COR-L47 (cell line): ENCODE measurements at regions not wholly inside any gene's neighbourhood (a gene's known extent, or its start where the extent isn't known, plus 50 kb on each side); places are given as distances from the start of the nearest gene placed in this dataset.
"Not testable (repeated sequence)": the region's sequence is repeated elsewhere in the genome, so short reads cannot be mapped to it uniquely, and the experiment has no call there.

Experiments used
- DNase-seq: peaks from one replicate; lab custom pipeline; 2025; lab: John Stamatoyannopoulos, UW

DNA sequence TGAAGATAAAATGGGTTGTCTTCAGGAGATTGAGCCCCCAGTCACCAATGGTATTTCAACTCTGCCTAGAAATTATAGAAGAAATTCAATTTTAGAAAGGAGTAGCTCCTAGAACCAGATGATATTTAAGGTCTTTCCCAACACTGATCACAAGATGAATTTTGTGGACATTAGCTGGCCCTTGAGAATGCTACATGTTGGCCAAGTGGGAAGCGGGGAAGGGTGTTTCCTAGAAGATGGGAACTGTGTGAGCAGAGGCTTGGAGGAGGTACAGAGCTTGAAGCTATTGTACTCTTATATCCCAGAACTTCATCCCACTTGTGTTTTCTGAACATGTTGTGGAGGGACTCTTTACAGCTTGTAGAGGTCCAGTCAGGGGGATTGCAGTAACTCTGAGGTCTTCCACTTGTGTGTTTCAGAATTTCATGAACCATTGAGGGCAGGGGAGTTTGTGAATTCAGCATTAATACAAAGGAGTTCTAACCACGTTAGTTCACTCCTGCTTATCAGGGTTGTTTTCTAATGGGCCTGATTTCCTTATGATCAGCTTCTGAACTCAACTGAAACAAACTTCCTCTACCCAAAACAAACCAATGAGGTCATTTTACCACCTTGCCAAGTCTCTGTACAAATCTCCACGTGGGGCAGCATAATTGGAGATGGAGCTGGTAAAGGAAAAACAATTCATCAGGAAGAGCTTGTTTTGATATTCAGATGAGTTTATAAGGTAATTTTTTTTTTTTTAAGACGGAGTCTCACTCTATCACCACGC, 152.6 kb upstream of the TPM1 start:
- DNase-seq: no peak

- no peak for DNase-seq
Measured at GRCh38 chr15:62894322-62895085, 148.0 kb upstream of the TPM1 start.

- DNase-seq: no peak
Measured at GRCh38 chr15:62895139-62895866, 147.2 kb upstream of the TPM1 start.

- DNase-seq: no peak
Measured at GRCh38 chr15:62895905-62896316, 146.6 kb upstream of the TPM1 start.

DNA sequence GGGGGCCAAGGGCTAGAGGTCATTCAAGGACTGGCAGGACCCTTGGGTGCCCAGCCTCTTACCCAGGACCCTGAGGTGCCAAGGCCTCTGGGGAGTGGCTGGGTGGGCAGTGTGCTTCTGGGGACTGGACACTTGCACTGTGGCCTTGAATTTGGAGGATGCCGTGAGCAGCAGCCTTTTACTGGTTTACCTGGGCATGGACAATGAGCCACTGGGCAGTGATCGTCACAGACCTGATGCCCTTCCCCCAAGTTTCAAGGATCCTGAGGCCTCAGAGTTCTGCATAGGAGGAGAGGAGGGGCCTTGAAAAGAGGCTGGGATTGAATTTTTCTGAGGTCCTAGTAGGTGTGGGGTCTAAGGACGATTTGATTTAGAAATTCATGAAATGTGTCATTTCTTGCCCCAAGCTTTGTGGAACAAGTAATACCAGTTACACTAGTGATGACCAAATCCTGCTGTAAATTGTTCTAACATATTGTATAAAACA, 146.1 kb upstream of the TPM1 start:
- no peak for DNase-seq

DNA sequence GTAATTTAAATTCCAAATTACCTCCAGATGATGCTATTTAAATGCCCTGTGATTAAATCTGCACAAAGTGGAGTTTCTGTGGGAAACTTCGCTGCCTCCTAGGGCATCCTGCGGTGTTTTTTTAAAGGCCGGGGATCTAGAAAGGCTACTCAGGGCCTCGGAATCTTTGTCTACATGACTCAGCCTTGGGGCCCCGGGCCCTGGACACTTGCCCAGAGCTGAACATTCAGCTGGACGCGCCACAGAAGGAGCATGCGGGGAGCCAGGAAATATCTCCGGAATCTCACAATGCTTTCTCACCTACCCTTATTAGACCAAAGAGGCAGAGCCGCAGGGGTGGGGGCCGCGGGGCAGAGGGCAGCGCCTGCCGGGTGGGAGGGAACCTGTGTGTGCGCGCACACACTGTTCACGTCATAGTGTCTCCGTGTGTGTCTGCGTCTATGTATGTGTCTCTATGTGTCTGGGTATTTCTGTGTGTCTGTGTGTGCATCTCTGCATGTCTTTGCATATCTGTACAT, 145.5 kb upstream of the TPM1 start:
- no peak for DNase-seq

DNA sequence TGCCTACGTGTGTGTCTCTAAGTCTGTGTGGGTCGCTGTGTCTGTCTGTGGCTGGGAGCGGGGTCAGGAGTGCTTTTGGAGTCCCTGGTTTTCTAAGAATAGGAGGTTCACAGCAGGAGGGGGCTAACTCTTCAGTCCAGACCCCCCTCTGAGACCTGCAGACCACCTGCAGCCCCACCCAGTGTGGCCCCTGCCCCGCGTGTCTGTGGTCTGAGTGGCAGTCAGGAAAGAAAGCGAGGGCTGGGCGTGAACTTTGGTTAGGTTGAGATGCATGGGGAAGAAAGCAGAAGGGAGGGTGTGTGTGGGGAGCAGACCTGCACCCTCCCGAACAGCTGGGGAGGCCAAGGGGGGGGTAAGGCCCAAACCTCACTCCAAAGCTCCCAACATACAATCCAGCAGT, 144.9 kb upstream of the TPM1 start:
- DNase-seq: no peak

DNA sequence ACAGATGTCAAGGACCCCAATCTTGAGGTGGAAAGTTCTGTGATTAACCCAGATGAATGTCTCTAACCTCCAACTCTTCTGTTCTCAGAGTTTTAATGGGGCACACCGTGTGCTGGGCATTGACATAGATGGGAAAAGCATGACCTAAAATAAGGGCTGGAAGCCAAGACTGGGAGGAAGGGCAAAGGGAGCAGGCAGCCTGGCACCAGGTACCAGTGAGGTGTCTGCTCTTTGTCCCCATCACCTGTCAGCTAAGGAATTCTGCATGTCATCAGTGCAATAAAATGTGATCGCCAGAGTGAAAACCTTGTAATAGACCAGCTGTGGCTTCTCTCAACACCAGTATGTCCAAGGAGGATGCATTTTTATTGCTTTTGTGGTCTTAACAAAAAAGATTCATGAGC, 143.5 kb upstream of the TPM1 start:
- DNase-seq: no peak

DNA sequence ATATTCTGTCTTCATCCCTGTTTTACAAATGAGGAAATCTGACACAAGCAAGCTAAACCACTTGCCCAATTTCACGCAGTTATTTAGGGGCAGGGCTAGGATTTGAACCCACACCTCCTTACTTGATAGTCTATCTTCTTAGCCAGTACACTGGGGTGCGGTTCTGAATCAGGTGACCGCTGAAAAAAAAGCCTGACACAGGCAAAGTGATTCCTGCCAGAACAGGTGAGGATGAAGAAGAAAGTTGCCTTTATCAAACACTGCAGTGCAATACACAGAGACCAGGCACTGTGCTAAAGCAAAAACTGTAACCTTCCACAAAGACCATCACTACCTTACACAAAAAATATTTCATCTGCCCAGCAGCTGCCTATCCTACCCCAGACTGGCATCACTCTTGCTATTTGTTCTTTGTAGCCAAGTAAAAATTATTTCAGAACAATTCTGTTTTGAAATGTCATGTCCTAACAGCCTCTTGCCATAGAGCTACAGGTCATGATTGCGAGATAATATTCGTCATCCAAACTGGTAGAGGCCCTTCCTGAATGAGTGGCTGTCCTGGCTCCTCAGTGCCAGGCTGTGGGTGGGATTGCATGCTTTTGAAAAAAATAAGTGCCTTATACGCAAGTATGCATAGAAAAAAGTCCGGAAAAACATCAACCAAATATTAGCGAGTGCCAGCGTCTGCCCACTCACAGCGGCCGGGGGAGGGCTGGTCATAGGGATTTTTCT, 142.3 kb upstream of the TPM1 start:
- DNase-seq: no peak

GRCh38 chr15:62901087-62901486, 141.5 kb upstream of the TPM1 start:
- no peak for DNase-seq

GRCh38 chr15:62901909-62902546, 140.5 kb upstream of the TPM1 start:
- no peak for DNase-seq

- no peak for DNase-seq
Measured at GRCh38 chr15:62902821-62903220, 139.7 kb upstream of the TPM1 start.

- no peak for DNase-seq
Measured at GRCh38 chr15:62903437-62903836, 139.1 kb upstream of the TPM1 start.

DNA sequence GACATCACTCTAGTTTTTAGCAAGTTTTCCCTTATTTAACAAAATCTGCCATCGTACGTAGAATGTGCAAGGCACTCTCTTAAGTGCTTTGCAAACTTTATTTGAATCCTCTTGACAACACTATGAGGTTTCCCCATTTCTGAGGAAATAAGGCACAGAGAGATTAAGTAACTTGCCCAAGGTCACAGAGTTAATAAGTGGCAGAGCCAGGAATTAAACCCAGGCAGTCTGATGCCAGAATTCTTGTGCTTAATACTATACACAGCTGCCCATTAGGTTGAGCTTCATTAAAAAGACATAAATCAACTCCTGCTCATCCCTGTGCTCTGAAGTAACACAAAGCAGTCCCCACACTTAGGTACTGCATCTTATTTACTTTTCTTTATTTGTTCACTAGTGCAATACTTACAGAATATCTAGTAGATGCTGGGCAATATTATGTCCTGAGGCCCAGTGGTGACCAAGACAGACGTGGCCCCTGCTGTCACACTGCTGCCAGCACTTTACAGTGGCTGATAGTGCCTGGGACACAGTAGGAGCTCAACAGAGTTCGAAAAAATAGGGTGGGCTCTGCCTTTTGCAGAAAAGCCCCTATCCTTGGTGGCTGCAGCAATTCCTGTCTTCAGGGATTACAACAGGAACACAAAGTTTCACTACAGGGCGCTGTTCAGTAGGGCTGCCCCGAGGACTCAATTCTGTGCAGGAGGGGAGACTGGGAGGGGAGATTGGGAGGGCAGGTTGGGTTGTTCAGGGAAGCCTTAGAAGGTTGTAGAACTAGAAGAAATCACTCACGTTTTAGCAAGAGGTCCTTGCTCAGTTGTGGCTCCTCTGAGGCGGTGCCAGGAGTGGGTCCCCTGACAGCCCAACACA, 138.3 kb upstream of the TPM1 start:
- DNase-seq: no peak

GRCh38 chr15:62906627-62907026, 135.9 kb upstream of the TPM1 start:
- DNase-seq: no peak

- no peak for DNase-seq
Measured at GRCh38 chr15:62907275-62907674, 135.3 kb upstream of the TPM1 start.

DNA sequence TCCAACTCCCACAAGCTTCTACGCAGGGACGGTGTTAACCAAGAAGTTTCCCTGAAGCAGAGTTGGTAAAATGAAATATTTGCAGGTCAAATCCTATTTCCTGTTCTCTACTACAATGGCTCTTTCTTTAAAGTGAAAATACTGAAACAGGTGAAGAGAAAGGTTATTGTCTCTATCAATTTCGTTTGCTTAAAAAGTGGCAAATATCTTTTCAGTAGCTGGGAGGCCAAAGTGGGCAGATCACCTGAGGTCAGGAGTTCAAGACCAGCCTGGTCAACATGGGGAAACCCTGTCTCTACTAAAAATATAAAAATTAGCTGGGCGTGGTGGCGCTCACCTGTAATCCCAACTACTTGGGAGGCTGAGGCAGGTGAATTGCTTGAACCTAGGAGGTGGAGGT, 134.2 kb upstream of the TPM1 start:
- not testable (repeated sequence) for DNase-seq

DNA sequence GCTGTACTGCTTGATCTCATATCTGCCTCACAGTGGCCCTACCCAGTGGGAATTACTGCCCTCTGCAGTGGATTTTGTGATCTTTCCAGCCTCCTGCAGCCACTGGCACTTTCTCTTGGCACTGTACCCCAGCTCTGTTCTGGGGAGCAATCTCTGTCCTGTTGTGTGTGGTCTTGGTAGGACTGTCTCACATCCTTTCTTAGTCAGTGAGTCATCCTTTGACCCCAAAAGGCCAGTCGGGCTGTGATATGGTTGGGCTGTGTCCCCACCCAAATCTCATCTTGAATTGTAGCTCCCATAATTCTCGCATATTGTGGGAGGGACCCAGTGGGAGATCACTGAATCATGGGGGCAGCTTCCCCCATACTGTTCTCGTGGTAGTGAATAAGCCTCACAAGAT, 133.3 kb upstream of the TPM1 start:
- no peak for DNase-seq

DNA sequence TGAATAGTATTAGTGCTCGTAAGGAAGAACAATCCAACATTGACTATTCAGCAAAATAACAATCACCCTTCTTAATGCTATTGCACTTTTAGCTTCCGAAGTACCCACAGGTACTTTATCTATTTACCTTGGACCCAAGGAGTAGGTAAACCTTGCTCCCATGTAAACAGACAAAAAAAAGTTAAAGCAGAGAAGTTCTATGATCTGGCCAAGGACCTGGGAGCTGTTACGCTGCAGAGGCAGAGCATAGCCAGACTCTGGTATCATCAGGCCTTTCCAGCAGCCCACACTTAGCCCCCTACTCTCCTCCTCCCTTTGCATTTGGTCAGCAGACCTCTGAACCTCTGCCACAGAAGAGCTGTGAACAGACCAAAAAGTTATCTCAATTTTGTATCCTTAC, 130.3 kb upstream of the TPM1 start:
- no peak for DNase-seq

DNA sequence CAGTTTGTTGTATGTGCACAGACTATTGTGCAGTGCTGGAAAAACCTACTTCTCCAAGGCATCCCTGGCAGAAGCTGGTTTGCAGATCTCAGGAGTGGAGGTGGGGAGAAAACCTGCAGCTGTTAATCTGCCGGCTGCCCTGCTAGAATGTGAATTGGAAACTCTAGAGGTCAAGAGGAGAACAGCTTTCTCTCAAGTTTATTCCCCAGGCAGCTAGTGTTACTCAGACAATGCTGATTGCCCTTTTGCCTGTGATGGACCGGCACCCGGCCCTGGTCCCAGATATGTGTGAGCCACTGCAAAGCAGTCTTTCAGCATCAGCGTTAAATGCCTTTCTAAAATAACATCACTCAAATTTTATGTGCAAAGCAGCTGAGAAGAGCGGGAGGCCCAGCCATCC, 129.7 kb upstream of the TPM1 start:
- no peak for DNase-seq
